ENCODE measurements at regions not wholly inside any gene's neighbourhood (a gene's known extent, or its start where the extent isn't known, plus 50 kb on each side); places are given as distances from the start of the nearest gene placed in this dataset.
"Not testable (repeated sequence)": the region's sequence is repeated elsewhere in the genome, so short reads cannot be mapped to it uniquely, and the experiment has no call there.

- TF ChIP-seq POLR2A (IDR thresholded peaks at IDR 0.05) (no peak), CTCF (IDR thresholded peaks at IDR 0.05) (no peak)
- ATAC-seq (no peak), DNase-seq (no peak)
- no peaks in the 10 kb centered on the region for H3K9me3 ChIP-seq
- no peaks in the 10 kb centered on the region for H3K36me3 ChIP-seq
- H3K27ac ChIP-seq, result no peak overlapping the region
- 61% methylated on average over 5 of the region's 6 CpGs for WGBS (ENCODE audit: insufficient coverage, low coverage, low lambda C conversion rate, missing lambda C conversion rate)
- intact Hi-C loops (cut with DNase I), result no loop called here
- H3K4me1 ChIP-seq, result no peaks in the 10 kb centered on the region
- no peaks in the 10 kb centered on the region for H3K27me3 ChIP-seq
- H3K4me3 ChIP-seq, result no peak overlapping the region
Measured at GRCh38 chr9:7561527-7562080, 238.0 kb downstream of the DMAC1 start.

GRCh38 chr9:7560669-7561305 is 238.8 kb downstream of the DMAC1 start:
- H3K36me3 ChIP-seq, result no peaks in the 10 kb centered on the region
- TF ChIP-seq POLR2A (IDR thresholded peaks at IDR 0.05), result no peak
- no peak for TF ChIP-seq CTCF (IDR thresholded peaks at IDR 0.05)
- no peaks in the 10 kb centered on the region for H3K9me3 ChIP-seq
- H3K27ac ChIP-seq, result no peak overlapping the region
- no peak overlapping the region for H3K4me3 ChIP-seq
- DNase-seq, result no peak
- no peaks in the 10 kb centered on the region for H3K4me1 ChIP-seq
- intact Hi-C loops (cut with DNase I), result no loop called here
- no peaks in the 10 kb centered on the region for H3K27me3 ChIP-seq
- 13% methylated on average over 5 of the region's 5 CpGs for WGBS (ENCODE audit: insufficient coverage, low coverage, low lambda C conversion rate, missing lambda C conversion rate)
- ATAC-seq, result no peak

- no peaks in the 10 kb centered on the region for H3K9me3 ChIP-seq
- intact Hi-C loops (cut with DNase I), result no loop called here
- ATAC-seq, result peak in 3 of 4 donors; percentile 45 to 64 (median 64)
- no peaks in the 10 kb centered on the region for H3K36me3 ChIP-seq
- H3K4me3 ChIP-seq, result no peak overlapping the region
- TF ChIP-seq CTCF (IDR thresholded peaks at IDR 0.05) (no peak), POLR2A (IDR thresholded peaks at IDR 0.05) (no peak)
- 60% methylated on average over 2 of the region's 2 CpGs for WGBS (ENCODE audit: insufficient coverage, low coverage, low lambda C conversion rate, missing lambda C conversion rate)
- no peak for DNase-seq
- no peaks in the 10 kb centered on the region for H3K4me1 ChIP-seq
- no peak overlapping the region for H3K27ac ChIP-seq
- H3K27me3 ChIP-seq, result no peaks in the 10 kb centered on the region
Measured at GRCh38 chr9:7554699-7555098, 244.9 kb downstream of the DMAC1 start.

- H3K9me3 ChIP-seq; H3K27me3 ChIP-seq; intact Hi-C loops (cut with DNase I); H3K4me3 ChIP-seq; ATAC-seq; DNase-seq; H3K36me3 ChIP-seq; H3K27ac ChIP-seq; H3K4me1 ChIP-seq: not testable (repeated sequence)
- WGBS (ENCODE audit: insufficient coverage, low coverage, low lambda C conversion rate, missing lambda C conversion rate), result 36% methylated on average over 1 of the region's 1 CpG
Measured at GRCh38 chr9:7552706-7553105, 246.9 kb downstream of the DMAC1 start.

GRCh38 chr9:7549249-7549648 is 250.3 kb downstream of the DMAC1 start:
- intact Hi-C loops (cut with DNase I), result no loop called here
- Histone ChIP-seq H3K36me3 (no peaks in the 10 kb centered on the region), H3K27ac (no peak overlapping the region), H3K4me3 (no peak overlapping the region), H3K4me1 (no peaks in the 10 kb centered on the region), H3K9me3 (no peaks in the 10 kb centered on the region), H3K27me3 (no peaks in the 10 kb centered on the region)
- DNase-seq, result no peak
- WGBS (ENCODE audit: insufficient coverage, low coverage, low lambda C conversion rate, missing lambda C conversion rate), result 21% methylated on average over 3 of the region's 3 CpGs
- ATAC-seq, result no peak
- TF ChIP-seq POLR2A (IDR thresholded peaks at IDR 0.05) (no peak), CTCF (IDR thresholded peaks at IDR 0.05) (no peak)

Measured in right lobe of liver (tissue), 6 donors.